GM12874 (cell line): ENCODE measurements at regions not wholly inside any gene's neighbourhood (a gene's known extent, or its start where the extent isn't known, plus 50 kb on each side); places are given as distances from the start of the nearest gene placed in this dataset.

Experiments
- TF ChIP-seq, protein P1 (sequence below): IDR thresholded peaks from 2 replicates; pipeline ENCODE4 v1.5.1; 2011; ENCODE audit warnings: low read depth, mild to moderate bottlenecking, control low read depth, low read length, moderate library complexity; ENCODE audit not compliant: insufficient read depth

DNA sequence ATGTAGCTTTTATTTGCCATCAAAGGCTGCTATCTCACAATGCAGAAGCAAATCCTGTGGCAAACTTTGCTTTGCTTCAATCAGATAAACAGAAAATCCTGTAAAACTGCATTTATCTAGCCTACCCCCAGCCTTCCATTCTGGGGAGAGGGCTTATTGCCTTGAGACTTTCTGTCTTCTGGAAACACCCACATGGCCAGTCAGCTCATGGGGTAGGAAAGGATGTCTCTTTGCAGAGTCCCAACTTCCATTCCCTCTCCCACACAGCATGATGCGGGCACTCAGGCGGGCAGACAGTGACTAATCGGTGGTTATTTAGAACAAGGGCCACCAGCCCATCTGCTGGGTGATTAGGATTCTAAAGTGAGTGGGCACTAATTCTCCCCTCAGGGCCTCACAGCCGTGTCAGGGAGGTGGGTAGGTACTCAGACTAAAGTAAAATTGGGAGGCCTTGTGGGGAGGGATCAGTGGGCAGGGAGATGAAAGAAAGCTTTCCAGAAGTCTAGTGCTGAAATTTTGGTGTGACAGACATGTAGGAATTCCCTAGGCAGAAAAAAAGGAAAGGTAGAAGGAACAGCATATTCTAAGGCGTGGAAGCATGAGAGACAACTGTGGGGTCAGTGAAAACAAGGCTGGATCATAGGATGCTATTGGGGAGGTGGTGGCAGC lies 720.5 kb downstream of the VRK1 start:
- TF ChIP-seq, protein P1, sequence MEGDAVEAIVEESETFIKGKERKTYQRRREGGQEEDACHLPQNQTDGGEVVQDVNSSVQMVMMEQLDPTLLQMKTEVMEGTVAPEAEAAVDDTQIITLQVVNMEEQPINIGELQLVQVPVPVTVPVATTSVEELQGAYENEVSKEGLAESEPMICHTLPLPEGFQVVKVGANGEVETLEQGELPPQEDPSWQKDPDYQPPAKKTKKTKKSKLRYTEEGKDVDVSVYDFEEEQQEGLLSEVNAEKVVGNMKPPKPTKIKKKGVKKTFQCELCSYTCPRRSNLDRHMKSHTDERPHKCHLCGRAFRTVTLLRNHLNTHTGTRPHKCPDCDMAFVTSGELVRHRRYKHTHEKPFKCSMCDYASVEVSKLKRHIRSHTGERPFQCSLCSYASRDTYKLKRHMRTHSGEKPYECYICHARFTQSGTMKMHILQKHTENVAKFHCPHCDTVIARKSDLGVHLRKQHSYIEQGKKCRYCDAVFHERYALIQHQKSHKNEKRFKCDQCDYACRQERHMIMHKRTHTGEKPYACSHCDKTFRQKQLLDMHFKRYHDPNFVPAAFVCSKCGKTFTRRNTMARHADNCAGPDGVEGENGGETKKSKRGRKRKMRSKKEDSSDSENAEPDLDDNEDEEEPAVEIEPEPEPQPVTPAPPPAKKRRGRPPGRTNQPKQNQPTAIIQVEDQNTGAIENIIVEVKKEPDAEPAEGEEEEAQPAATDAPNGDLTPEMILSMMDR: no peak

DNA sequence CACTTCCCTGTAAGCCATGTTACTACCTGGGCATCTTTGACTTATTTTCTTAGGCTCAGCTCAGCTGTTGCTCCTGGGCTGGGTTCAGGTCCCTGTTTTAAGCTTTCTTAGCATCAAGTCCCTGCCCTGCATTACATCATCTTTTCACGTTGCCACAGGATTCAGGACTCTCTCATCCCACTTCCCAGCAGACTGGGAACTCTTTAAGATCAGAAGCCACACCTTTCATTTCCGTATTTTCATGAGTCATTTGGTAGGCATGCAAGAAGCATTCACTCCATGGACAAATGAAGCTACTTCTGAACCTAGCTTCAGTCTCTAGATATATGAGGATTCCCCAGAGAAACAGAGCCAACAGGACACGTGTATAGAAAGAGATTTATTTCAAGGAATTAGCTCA lies 726.8 kb downstream of the VRK1 start:
- TF ChIP-seq, protein P1: no peak

DNA sequence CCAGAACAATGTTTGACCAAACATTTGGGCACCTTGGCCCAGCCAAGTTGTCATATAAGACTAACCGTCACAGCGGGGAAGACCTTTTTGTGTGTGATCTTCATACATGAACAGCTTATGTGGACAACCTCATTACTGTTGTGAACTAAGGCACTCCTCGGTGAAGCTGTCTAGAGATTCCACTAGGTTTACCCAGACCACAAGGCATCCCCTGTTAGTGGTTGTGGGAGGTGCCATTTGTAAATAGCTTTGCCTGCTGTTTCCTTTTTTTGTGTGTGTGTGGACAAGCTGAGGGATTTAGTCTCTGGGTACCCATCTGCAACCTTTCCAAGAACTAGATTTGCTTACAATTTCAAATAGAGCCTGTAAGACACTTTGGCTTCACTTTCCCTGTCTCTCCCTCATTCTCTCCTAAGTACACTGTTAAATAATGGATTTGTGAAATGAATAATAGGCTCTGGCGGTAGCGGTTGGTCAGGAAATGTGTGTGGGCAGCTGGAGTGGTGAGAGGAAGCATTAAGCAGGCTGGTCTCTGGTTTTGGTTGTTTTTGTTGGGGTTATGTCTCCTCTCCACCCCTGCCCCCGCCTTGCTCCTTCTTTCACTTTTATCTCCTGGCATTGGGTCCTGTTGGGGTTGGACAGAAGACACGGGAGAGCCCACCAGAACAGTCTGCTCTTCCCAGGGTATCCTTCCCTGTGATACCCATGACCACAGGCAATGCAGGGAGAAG lies 727.6 kb downstream of the VRK1 start:
- TF ChIP-seq, protein P1: no peak

DNA sequence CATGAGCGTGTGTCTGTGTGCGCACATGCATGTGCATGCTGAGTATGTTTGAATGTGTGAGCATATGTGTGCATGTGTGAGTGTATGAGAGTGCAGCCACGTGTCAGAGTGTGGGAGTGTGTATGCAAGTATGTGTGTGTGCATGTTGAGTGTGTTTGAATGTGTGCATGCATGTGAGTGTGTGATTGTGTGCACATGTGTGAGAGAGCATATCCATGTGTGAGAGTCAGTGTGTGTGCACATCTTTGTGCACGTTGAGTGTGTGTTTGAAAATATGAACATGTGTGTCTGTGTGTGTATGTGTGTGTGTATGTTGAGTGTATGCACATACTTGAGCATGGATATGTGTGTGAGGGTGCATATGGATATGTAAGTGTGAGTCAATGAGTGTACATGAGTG lies 730.8 kb downstream of the VRK1 start:
- TF ChIP-seq, protein P1: no peak

DNA sequence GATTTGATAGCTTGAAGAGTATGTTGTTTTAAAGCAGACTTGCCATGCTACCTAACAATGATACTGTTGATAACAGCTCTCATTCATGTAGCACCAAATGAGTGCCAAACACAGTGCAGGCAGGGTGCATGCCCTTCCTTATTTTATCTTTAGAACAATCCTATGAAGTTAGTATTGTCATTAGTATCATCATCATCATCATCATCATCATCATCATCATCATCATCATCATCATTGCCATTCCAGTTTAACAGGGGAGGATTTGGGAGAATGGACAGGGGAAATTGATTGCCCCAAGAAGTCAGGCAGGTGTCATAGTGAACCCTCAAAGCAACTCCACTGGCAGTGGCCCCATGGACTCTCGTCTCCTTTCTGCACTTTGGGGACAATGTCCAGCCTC lies 734.9 kb downstream of the VRK1 start:
- TF ChIP-seq, protein P1: no peak

DNA sequence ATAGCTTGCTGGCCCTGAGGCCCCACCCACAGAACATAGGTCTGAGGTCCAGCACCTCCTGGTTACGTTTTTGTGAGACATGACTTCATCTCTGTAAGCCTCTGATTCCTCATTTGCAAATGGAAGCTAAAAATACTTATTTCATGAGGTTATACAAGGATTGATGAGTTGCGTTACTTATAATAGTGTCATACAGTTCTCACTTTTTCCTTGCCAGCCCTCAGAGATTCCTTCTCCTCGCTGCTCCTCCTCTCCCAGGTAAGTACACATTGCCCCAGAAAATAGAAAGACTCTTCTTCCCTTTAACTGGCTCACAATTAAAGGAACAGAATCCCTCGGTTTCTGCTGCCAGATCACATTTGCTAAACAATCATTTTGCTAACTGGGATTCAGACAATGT lies 739.2 kb downstream of the VRK1 start:
- TF ChIP-seq, protein P1: no peak

DNA sequence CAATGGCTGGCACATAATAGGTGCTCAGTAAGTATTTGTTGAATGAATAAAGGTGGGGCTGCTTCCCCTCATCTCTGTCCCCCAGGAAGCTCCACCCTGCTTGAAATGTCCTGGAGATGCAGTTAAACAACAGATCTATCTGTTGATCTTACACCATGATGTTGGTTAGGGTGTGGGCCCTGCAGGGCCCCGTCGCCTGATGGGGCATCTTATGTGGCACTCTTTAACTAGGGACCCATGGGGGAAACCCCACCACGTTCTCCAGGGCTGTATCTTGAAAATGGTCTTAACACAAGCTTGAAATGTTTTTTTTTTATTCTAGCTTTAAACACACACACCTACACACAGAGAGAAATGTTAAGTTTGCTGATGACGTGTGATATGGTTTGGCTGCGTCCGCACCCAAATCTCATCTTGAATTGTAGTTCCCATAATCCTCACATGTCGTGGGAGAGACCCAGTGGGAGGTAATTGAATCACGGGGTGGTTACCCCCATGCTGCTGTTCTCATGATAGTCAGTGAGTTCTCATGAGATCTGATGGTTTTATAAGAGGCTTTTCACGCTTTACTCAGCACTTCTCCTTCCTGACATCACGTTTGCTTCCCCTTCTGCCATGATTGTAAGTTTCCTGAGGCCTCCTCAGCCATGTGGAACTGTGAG lies 741.7 kb downstream of the VRK1 start:
- TF ChIP-seq, protein P1: no peak
